Fibroblast of skin of scalp (primary cell): ENCODE measurements at regions not wholly inside any gene's neighbourhood (a gene's known extent, or its start where the extent isn't known, plus 50 kb on each side); places are given as distances from the start of the nearest gene placed in this dataset.
A peak's percentile ranks its signal among the peaks of the same experiment; 100 is the strongest.

Source experiments
- DNase-seq: peaks from one replicate; pipeline ENCODE4 v3.0.0-alpha.2; 2013

DNA sequence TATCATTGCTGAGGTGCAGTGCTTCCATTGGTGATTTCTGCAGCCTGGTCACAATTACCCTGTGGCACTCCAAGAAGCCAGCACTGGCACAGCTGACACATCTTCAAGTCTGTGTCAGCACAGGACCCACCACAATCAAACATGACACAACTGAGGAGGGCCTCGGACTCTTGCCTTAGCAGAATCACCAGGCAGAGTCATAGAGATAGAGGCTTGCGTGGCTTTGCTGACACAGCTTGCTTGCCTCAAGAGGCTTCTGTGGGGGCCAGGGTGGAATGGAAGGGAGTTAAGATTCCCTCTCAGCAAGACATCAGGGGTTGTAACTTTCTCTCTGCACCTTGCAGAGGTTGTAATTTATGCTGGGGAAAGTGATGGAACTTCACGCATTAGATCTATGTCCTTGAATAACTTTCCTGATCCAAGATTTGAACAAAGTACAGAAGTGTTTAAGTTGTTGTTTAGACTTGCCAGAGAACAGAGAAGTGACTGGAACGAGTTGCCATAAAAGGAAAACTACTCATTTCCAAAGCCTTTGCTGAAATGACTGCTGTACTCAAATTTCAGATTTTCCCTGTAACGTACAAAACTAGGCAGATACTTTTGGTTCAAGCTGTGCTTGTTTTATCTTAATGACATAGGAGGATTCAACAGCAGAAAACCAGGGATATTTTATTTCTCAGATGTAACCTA, 170.7 kb downstream of the DIPK2A start:
- peak; percentile 40 for DNase-seq

DNA sequence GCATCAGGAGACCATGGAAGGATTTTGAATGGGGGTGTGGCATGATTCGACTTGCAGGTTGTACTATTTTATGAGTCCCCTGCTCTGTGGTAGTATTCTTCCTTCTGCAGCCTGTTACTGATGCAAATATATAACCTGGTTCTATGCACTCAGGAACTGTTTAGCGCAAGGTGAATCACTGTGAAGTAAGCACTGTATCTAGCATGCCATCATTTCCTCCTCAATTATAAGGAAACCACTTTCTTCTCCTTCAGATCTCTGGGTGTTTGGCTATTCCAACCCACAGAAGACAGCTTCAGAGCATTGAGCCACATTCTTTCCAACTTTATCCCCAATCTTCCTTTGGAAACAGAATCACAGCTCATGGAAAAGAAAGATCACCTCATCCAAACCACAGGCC, 176.7 kb downstream of the DIPK2A start:
- DNase-seq, result no peak

GRCh38 chr3:144151983-144152382, 180.4 kb downstream of the DIPK2A start:
- no peak for DNase-seq

DNA sequence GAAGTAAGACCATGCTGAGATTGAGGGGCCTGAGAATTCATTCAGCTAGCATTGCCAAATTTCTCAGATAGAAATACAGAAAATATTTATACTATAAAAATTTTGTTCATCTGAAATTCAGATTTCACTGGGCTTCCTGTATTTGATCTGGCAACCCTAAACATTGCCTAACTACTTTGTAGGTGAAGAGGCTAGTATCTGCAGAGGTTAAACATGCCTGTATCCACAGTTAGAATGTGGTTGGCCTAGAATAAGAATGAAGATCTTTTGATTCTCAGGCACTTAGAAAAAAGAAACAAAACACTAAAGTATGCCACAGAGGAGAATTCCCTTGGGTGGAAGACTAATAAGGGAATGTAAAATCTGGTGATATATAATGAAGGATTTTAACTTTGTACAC, 189.0 kb downstream of the DIPK2A start:
- DNase-seq, result no peak

DNA sequence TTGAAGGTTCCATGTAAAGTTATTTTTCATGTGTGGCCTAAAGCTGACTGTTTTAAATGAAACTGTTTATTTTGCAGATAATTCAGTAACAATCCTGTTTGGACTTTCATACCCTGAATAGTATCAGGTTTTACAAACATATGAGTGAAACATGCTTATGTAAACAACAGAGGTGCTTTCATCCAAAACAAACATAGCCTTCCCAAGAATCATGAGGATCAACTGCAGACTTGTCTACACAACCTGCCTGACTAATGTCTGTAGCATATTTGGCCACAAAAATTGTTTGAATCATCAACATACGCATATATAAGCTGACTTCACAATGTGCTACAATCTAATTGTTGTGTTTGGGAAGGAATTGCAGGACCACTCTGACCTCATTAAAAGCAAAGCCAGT, 190.4 kb downstream of the DIPK2A start:
- peak; percentile 61 for DNase-seq

DNA sequence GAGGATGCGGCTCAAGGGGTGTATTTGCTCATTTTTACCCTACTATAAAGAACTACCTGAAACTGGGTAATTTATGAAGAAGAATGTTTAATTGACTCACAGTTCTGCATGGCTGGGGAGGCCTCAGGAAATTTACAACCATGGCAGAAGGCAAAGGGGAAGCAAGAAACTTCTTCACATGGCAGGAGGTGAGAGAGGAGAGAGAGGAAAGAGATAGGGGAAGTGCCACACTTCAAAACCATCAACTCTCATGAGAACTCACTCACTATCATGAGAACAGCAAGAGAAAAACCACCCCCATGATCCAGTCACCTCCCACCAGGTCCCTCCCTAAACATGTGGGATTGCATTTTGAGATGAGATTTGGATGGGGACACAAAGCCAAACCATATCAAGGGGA, 192.7 kb downstream of the DIPK2A start:
- DNase-seq, result no peak

DNA sequence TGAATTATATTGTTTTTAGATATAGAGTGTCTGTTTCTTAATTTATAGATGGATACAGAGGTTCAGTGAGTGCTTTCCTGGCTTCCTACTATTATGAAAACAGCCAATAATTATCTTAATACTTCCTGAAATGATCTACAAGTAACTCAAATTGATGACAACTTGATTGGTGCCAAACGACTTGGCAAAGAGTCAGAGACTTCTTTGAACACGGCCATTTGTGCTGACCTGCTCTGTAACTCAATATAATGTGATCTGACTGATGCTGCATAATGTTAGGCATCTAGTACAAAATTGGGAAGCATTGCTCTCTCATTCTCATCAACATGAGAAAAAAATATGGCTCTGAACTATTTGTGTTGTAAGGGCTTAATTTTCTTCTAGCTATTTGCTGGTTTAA, 193.9 kb downstream of the DIPK2A start:
- DNase-seq, result no peak

DNA sequence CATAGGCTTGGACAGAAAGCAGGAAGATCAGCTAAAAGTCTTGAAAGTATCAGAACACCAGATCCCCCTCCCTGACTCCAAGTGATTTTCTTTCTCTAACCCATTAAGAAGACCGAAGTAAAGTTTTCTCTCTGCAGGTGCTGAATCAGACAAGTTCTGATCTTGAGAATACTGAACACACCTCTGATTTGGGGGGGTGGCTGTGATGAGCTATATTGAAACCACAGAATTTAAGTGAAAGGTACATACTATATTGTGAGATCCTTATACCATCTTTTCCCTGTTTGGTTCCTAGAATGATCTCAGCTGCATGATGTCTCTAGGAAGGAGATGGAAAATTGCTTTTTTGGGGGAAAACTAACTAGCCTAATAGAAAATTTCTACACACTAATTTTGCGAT, 196.0 kb downstream of the DIPK2A start:
- no peak for DNase-seq

DNA sequence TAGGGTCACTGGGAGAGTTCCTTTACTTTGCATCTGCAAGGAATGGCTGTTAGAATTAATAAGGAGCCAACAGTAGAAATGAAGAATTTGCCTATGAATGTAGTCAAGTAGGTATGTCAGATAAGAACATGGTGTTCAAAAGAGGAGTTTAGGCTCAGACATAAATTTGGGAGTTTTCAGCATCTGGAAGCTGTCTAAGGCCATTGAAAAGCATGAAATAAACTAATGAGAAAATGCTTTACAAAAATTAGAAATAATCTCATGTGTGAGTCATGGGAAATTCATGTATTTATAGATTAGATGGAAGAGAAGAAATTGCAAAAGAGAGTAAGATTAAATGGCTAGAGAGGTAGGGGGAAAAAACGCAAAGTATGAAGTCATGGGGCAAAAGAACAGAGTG, 201.9 kb downstream of the DIPK2A start:
- no peak for DNase-seq

DNA sequence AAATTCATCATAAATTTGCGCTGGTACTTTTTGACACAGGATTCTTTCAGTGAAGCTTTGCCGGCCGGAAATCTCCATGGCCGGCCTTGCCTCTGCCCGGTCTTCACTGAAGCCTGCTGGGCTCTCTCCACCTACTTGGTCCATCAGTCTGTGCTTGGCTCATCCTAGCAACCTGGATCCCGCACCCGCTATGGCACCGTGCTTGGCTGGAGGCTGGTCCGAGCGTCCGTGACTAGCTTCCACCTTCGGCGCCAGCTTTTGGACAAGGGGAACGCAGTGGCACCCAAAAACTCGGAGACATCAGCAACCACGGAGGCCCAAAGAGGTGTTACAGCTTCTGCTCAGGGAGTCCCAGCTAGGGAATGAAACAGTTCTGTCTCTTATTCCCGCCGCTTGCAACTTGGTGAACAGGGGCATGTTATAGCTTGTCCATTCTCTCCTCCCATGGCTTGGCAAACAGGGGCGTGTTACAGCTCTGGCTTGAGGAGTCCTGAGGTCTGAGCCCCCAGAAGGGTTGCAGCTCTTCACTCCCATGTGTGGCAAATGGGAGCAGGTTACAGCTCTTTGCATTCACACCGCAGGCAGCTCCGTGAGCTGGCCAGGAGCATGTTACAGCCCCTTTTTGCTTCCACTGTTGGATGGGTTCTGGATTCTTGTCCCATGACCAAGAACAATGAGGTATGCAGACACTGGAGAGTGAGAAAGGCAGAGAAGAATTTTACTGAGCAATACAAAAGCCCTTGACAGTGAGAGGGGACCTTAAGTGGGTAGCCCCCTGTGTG, 204.2 kb downstream of the DIPK2A start:
- no peak for DNase-seq

- no peak for DNase-seq
Observed at GRCh38 chr3:144177649-144178048, 206.0 kb downstream of the DIPK2A start.

DNA sequence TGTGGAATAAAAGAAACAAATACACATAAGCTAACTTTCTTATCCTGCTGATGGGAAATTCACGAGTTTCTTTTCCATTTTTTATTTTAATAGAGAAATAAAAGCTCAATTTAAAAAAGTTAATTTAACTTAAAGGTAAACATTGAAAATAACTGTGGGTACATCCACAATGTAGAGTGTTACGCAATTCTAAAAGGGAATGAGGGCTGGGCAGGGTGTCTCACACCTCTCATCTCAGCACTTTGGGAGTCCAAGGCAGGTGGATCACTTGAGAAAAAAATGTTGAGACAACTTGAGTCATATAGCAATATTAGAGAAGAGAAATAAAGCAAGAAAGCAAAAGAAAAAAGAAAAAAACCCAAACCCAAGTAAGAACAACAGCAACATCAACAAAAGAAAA, 207.0 kb downstream of the DIPK2A start:
- DNase-seq, result no peak

DNA sequence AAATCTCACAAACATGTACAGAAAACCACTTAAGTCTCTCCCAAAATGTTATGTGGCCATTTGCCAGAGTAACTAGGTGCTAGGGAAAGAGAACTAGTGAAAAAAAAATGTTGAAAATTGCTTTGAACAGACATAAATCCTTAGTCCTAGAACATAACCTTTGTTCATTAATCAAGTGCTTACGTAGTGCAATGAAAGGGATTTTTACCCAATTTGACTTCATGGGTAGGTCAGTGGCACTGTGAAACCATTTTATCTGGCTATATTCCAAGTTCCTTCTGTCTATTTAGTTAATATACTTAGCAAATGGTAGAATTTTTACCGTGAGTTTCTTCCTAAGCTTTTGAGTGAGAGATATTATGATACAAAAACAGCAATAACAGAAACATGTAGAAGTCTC, 209.4 kb downstream of the DIPK2A start:
- DNase-seq, result no peak

DNA sequence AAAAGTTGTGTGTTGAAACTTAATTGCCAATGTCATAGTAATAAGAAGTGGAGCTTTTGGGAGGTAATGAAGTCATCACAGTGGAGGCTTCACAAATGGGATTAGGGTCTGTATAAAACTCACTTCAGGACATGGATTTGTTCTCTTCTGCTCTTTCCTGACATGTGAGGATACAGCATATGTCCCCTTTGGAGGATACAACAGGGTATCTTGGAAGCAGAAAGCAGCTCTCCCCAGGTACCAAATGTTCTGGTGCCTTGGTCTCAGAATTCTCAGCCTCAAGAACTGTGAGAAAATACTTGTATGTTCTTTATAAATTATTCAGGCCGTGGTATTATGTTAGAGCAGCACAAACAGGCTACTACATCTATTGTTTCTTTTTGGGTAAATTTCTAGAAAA, 210.9 kb downstream of the DIPK2A start:
- DNase-seq, result no peak

- peak; percentile 35 for DNase-seq
Observed at GRCh38 chr3:144185276-144185675, 213.7 kb downstream of the DIPK2A start.

DNA sequence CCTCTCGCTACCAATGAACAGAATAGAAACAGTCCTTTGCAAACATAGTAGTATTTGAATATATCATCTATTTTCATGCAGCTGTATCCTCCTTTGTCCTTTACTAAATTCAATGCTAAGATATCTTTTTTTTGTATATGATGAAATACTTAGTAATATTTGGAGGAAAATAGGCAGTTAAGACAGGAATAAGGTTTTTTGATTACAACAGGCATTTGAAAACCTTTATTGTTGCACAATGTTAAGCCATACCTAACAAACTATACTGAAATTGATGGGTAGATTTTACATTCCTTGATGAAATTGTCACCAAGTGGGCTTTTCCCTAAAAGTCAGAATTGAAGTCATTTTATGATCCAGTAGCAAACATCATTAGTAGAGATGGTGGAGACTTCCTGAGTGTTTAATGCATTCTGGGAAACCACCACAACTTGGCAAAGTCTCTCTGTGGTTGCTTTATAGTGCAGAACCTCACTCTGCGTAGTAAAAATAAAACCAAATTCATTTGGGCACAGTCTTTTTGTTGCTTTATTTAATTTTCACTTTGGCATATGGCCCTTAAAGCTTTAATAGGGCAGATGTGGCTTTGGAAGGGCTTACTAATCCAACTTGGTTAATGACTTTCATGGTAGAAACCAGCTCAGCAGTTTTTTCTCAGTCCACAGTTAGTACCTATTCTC, 216.0 kb downstream of the DIPK2A start:
- peak; percentile 67 for DNase-seq

- peak; percentile 67 for DNase-seq
Observed at GRCh38 chr3:144189044-144189443, 217.4 kb downstream of the DIPK2A start.

GRCh38 chr3:144197116-144197515, 225.5 kb downstream of the DIPK2A start:
- no peak for DNase-seq

- no peak for DNase-seq
Observed at GRCh38 chr3:144197582-144197981, 226.0 kb downstream of the DIPK2A start.

- DNase-seq, result no peak
Observed at GRCh38 chr3:144200004-144200403, 228.4 kb downstream of the DIPK2A start.

DNA sequence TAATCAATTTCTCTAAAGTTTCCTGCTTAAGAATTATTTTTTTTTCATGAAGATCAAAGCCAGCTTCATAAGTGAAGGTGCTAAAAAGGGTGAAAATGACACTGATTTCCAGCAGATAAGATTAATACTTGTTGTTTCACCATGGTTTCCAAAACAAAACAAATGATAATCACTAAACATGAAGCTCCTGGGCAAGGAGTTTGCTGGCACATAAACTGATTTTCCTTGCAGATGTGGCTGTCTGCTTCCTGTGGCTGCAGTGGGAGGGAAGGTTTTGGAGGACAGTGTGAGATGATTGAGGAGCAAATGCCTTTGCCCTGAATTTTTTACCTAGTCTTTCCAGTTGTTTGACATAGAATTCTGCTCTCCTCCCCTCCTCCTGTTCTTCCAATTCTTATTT, 228.8 kb downstream of the DIPK2A start:
- no peak for DNase-seq

GRCh38 chr3:144221761-144222160, 250.1 kb downstream of the DIPK2A start:
- DNase-seq, result no peak

GRCh38 chr3:144229330-144229729, 257.7 kb downstream of the DIPK2A start:
- no peak for DNase-seq

DNA sequence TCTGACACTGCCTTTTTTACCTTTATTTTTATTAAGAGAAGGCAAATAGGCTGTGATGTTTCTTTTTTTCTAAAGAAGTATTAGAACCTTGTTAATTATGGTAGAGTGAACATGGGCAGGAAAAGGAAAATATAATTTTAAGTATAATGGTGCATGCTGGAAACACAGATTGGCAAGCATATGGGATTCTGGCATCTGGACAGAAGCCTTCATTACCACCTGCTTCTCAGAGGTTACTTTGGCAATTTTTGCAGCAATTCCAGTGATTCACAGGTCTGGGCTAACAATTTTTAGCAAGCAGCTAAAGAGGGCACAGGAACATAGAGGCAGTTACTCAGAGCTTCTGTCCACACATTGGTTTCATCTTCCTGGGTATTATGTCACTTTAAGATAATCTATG, 258.3 kb downstream of the DIPK2A start:
- no peak for DNase-seq
